ENCODE measurements at regions not wholly inside any gene's neighbourhood (a gene's known extent, or its start where the extent isn't known, plus 50 kb on each side); places are given as distances from the start of the nearest gene placed in this dataset.

DNA sequence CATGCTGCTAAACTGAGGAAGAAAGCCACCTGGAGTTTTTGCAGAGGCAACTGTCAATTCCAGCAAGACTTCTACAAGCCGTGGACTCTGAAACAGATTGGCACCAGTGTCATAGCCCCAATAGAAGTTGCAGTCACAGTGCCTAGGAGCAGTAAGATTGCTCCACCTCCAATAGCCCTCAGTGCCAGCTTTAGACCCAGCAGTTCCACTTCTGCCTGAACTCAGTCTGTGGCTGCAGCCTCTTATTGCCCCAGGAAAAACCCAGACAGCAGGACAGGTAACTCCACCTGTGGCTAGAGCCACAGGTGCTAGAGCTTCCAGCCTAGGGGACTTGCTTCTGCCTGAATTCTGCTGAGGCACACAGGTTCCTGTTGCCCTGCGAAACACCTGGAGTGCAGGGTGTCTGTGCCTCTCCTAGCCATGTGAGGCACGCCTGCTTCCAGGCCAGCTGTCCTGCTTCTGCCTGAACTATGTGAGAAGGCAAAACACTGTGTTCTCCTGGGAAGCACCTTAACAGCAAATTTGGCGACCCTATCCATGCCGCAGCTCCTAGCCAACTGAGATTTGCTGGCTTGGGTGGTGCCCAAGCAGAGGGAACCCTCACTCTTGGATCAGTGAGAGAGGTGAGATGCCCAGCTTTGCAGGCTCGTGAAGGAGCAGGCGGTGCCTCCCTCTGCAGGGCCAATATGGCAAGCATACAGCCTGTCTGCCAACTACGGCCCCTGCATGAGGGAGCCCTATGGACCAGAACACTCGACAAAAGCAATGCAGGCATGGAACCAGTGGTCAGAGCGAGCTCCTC, 607.6 kb downstream of the PCDH17 start:
- TF ChIP-seq POLR2AphosphoS5 (IDR thresholded peaks at IDR 0.05) (no peak), POLR2A (IDR thresholded peaks at IDR 0.05; ENCODE audit: low read depth) (no peak)
